ENCODE measurements at regions not wholly inside any gene's neighbourhood (a gene's known extent, or its start where the extent isn't known, plus 50 kb on each side); places are given as distances from the start of the nearest gene placed in this dataset.

DNA sequence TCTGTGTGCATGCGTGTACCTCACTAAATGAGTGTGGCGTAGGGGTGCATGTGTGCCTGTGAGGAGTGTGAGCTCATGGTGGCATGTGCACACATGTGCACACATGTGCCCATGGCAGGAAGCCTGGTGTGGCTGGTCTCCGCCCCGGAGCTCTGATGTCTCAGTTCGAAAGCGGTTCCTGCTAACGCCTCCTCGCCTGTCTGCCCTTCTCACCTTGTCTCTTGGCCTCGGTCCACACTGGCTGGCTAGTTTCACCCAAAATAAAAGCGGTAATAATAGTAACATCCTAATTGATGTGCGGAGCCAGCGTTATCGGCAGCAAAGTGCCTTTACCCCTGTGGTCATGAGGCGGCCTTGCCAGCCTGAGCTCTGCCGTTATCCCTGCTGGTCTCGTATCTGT lies 1190.4 kb downstream of the BRD1 start:
- TF ChIP-seq, protein P1, sequence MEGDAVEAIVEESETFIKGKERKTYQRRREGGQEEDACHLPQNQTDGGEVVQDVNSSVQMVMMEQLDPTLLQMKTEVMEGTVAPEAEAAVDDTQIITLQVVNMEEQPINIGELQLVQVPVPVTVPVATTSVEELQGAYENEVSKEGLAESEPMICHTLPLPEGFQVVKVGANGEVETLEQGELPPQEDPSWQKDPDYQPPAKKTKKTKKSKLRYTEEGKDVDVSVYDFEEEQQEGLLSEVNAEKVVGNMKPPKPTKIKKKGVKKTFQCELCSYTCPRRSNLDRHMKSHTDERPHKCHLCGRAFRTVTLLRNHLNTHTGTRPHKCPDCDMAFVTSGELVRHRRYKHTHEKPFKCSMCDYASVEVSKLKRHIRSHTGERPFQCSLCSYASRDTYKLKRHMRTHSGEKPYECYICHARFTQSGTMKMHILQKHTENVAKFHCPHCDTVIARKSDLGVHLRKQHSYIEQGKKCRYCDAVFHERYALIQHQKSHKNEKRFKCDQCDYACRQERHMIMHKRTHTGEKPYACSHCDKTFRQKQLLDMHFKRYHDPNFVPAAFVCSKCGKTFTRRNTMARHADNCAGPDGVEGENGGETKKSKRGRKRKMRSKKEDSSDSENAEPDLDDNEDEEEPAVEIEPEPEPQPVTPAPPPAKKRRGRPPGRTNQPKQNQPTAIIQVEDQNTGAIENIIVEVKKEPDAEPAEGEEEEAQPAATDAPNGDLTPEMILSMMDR (IDR thresholded peaks at IDR 0.05; ENCODE audit: borderline replicate concordance, insufficient read depth, low read depth, low read length) = no peak
- H3K4me3 ChIP-seq (ENCODE audit: low read depth, low read length) = no peak overlapping the region

DNA sequence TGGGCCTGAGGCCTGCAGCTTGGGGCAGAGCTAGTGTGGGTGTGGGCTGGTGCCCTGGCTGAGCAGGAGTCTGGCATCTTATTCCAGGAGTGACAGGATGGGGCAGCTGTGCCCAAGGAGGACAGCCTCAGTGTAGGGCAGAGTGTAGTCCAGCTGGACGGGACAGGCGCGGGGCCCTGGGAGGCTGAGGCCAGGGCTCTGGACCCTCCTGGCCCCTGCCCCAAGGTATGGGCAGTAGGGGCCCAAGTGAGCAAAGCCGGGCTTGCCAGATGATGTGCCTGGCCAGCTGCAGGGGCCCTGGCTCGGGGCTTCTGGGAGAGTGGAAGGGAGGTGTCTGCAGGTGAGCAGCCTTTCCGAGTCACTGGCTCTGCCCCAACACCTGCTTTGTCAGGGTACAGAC lies 1190.9 kb downstream of the BRD1 start:
- TF ChIP-seq, protein P1 (IDR thresholded peaks at IDR 0.05; ENCODE audit: borderline replicate concordance, insufficient read depth, low read depth, low read length) = no peak
- no peak overlapping the region for H3K4me3 ChIP-seq (ENCODE audit: low read depth, low read length)

DNA sequence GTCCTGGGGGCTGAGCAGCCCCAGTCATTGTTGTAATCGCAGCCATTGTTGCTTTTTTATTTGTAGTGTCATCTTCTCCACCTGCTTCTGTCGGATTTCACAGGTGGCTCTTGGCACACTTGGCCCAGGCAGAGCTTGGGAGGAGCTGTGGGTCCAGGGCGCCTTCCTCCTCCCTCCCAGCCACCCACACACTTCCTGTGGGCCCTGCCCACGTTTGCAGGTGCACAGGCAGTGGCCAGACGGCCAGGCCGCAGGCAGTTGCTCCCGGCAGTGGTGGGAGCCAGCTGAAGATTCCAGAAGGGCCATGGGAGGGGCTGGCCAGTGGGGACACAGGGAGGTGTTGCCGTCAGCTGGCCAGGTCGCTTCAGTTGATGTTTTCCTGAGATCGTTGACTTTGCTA lies 1191.9 kb downstream of the BRD1 start:
- no peak overlapping the region for H3K4me3 ChIP-seq (ENCODE audit: low read depth, low read length)
- TF ChIP-seq, protein P1 (IDR thresholded peaks at IDR 0.05; ENCODE audit: borderline replicate concordance, insufficient read depth, low read depth, low read length) = no peak

DNA sequence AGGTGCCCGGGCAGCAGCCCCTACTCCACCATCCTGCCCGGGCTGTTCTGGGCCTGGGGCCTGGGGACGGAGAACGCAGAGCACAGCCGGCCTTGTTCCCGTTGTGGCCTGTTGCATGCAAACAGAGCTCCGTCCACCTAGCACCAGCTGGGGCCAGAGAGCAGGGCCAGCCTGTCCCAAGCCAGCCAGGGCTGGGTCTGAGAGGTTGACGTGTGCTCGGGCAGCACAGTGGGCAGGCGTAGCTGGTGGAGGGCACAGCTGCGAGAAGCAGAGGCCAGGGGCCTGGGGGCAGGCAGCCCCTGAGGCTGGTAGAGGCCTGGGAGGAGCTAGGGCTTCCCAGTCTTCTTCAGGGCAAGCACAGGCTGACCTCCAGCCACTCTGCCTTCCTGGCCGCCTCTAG lies 1192.6 kb downstream of the BRD1 start:
- no peak overlapping the region for H3K4me3 ChIP-seq (ENCODE audit: low read depth, low read length)
- TF ChIP-seq, protein P1 (IDR thresholded peaks at IDR 0.05; ENCODE audit: borderline replicate concordance, insufficient read depth, low read depth, low read length) = no peak

DNA sequence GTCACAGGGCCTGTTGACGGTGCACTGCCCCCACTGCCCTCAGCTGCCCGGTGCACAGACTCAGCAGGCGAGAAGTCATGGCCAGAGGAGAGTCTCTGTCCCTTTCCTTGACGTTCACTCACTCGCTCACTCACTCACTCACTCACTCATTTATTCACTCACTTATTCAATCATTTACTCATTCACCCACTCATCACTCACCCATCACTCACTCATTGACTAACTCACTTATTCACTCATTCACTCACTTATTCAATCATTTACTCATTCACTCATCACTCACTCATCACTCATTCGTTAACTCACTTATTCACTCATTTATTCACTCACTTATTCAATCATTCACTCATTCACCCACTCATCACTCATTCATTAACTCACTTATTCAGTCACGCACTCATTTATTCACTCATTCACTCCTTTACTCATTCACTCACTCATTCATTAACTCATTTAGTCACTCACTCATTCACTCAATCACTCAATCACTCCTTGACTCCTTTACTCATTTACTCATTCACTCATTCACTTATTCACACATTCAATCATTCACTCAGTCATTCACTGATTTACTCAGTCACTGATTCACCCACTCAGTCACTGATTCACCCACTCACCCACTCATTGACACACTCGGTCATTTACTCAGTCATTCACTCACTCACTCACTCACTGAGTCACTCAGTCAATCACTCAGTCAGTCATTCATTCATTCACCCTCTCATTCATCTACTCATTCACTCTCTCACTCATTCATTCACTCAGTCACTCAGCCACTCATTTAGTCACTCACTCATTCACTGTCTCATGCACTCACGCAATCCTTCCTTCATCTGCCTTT lies 1193.5 kb downstream of the BRD1 start:
- H3K4me3 ChIP-seq (ENCODE audit: low read depth, low read length) = no peak overlapping the region
- TF ChIP-seq, protein P1 (IDR thresholded peaks at IDR 0.05; ENCODE audit: borderline replicate concordance, insufficient read depth, low read depth, low read length) = no peak

DNA sequence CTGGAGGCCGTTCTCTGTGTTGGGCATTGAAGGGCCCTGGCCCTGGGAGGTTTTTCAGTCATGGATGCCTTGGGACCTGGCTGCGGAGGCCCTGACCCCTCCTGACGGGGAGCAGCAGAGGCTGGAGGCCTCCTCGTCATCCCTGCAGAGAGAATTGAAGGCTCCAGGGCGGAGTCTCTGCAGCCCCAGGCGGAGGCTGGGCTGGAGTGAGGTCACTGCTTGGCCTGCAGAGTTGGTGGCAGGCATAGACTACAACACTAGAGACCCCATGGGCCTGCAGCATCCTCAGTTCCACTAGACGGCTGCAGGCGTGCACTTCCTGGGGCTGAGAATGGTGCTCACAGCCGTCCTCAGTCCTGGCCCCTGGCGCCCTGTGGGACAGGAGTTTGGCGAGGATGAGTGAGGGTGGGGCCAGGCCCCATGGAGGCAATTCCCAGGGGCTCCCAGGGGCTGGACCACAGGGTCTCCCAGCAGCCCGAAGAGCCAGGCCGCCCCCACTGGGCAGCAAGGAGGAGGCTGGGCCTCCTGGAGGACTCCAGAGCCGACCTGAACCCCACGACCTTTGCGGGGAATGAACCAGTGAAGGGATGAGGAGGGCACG lies 1194.9 kb downstream of the BRD1 start:
- TF ChIP-seq, protein P1 (IDR thresholded peaks at IDR 0.05; ENCODE audit: borderline replicate concordance, insufficient read depth, low read depth, low read length) = no peak
- H3K4me3 ChIP-seq (ENCODE audit: low read depth, low read length) = no peak overlapping the region
